Astrocyte of the spinal cord (primary cell): ENCODE measurements at regions not wholly inside any gene's neighbourhood (a gene's known extent, or its start where the extent isn't known, plus 50 kb on each side); places are given as distances from the start of the nearest gene placed in this dataset.

Source experiments
- DNase-seq: peaks from one replicate; pipeline ENCODE4 v3.0.0; 2011; ENCODE audit warnings: low read depth, low spot score
- H3K4me3 ChIP-seq: 2 replicates; pipeline ENCODE4 v1.5.1; 2011; ENCODE audit warnings: low read depth, mild to moderate bottlenecking, low read length, moderate library complexity
- CTCF ChIP-seq: IDR thresholded peaks from 2 replicates; pipeline ENCODE4 v1.5.1; 2012; ENCODE audit warnings: low read depth, mild to moderate bottlenecking, low read length, inconsistent platforms
- in situ Hi-C: cut with HindIII; loops from 2 replicates; pipeline ENCODE4 v1.10.0; 2017; ENCODE audit warnings: low sequenced_read_pairs

GRCh38 chr2:212713681-212714080, 175.1 kb upstream of the ERBB4 start:
- TF ChIP-seq CTCF, result no peak
- in situ Hi-C loops, result no loop called here
- no peak for DNase-seq

GRCh38 chr2:212712991-212713390, 174.4 kb upstream of the ERBB4 start:
- H3K4me3 ChIP-seq, result no peak overlapping the region
- DNase-seq, result no peak
- in situ Hi-C loops, result no loop called here
- TF ChIP-seq CTCF, result no peak

More at GRCh38 chr2:212713681-212714080, 175.1 kb upstream of the ERBB4 start:
- H3K4me3 ChIP-seq, result no peak overlapping the region

GRCh38 chr2:212712466-212712865, 173.9 kb upstream of the ERBB4 start:
- TF ChIP-seq CTCF, result no peak
- DNase-seq, result no peak
- H3K4me3 ChIP-seq, result no peak overlapping the region
- in situ Hi-C loops, result no loop called here

- no peak for TF ChIP-seq CTCF
- in situ Hi-C loops, result no loop called here
- no peak overlapping the region for H3K4me3 ChIP-seq
- peak; percentile 72 for DNase-seq
Measured at GRCh38 chr2:212711856-212712255, 173.3 kb upstream of the ERBB4 start.

- H3K4me3 ChIP-seq, result no peak overlapping the region
- no peak for TF ChIP-seq CTCF
- no peak for DNase-seq
- in situ Hi-C loops, result no loop called here
Measured at GRCh38 chr2:212709280-212709679, 170.7 kb upstream of the ERBB4 start.

GRCh38 chr2:212708355-212708754, 169.8 kb upstream of the ERBB4 start:
- DNase-seq, result peak; percentile 26
- H3K4me3 ChIP-seq, result no peak overlapping the region
- in situ Hi-C loops, result no loop called here
- no peak for TF ChIP-seq CTCF

GRCh38 chr2:212695426-212695825, 156.8 kb upstream of the ERBB4 start:
- TF ChIP-seq CTCF, result no peak
- H3K4me3 ChIP-seq, result no peak overlapping the region
- in situ Hi-C loops, result no loop called here
- DNase-seq, result no peak
